GM18511 (cell line): ENCODE measurements at regions not wholly inside any gene's neighbourhood (a gene's known extent, or its start where the extent isn't known, plus 50 kb on each side); places are given as distances from the start of the nearest gene placed in this dataset.

Experiments
- ATAC-seq: cut with Tn5 transposase; IDR thresholded peaks from one replicate; pipeline ENCODE4 v1.9.1; 2021; ENCODE audit warnings: mild to moderate bottlenecking, moderate library complexity; ENCODE audit not compliant: unreplicated experiment

GRCh38 chr9:81532251-81532650 is 157.1 kb downstream of the TLE1 start:
- ATAC-seq, result no peak

- ATAC-seq, result no peak
These were observed 157.8 kb downstream of the TLE1 start for GRCh38 chr9:81531511-81531910.

GRCh38 chr9:81530846-81531245 is 158.5 kb downstream of the TLE1 start:
- no peak for ATAC-seq

GRCh38 chr9:81530310-81530810 is 159.0 kb downstream of the TLE1 start:
- no peak for ATAC-seq

GRCh38 chr9:81529556-81530193 is 159.7 kb downstream of the TLE1 start:
- ATAC-seq, result no peak

GRCh38 chr9:81526587-81526986 is 162.8 kb downstream of the TLE1 start:
- ATAC-seq, result no peak

- ATAC-seq, result peak; percentile 78
These were observed 166.4 kb downstream of the TLE1 start for GRCh38 chr9:81522716-81523551.

GRCh38 chr9:81521892-81522291 is 167.5 kb downstream of the TLE1 start:
- no peak for ATAC-seq

GRCh38 chr9:81519816-81520495 is 169.4 kb downstream of the TLE1 start:
- no peak for ATAC-seq

- no peak for ATAC-seq
These were observed 171.4 kb downstream of the TLE1 start for GRCh38 chr9:81517954-81518353.

GRCh38 chr9:81513059-81513458 is 176.3 kb downstream of the TLE1 start:
- ATAC-seq, result no peak

- no peak for ATAC-seq
These were observed 176.7 kb downstream of the TLE1 start for GRCh38 chr9:81512641-81513040.

GRCh38 chr9:81508476-81508875 is 180.9 kb downstream of the TLE1 start:
- no peak for ATAC-seq

GRCh38 chr9:81506941-81507864 is 182.1 kb downstream of the TLE1 start:
- ATAC-seq, result no peak

GRCh38 chr9:81499594-81499993 is 189.8 kb downstream of the TLE1 start:
- ATAC-seq, result no peak

GRCh38 chr9:81499021-81499454 is 190.3 kb downstream of the TLE1 start:
- no peak for ATAC-seq

- no peak for ATAC-seq
These were observed 190.8 kb downstream of the TLE1 start for GRCh38 chr9:81498576-81498975.

GRCh38 chr9:81497091-81497490 is 192.3 kb downstream of the TLE1 start:
- ATAC-seq, result no peak

GRCh38 chr9:81492710-81493447 is 196.5 kb downstream of the TLE1 start:
- ATAC-seq, result no peak
